HG03159 (cell line): ENCODE measurements at regions not wholly inside any gene's neighbourhood (a gene's known extent, or its start where the extent isn't known, plus 50 kb on each side); places are given as distances from the start of the nearest gene placed in this dataset.
"Not testable (repeated sequence)": the region's sequence is repeated elsewhere in the genome, so short reads cannot be mapped to it uniquely, and the experiment has no call there.

ENCODE experiments used
- ATAC-seq: cut with Tn5 transposase; IDR thresholded peaks from one replicate; pipeline ENCODE4 v1.9.1; 2021; ENCODE audit warnings: mild to moderate bottlenecking, moderate library complexity; ENCODE audit not compliant: unreplicated experiment

DNA sequence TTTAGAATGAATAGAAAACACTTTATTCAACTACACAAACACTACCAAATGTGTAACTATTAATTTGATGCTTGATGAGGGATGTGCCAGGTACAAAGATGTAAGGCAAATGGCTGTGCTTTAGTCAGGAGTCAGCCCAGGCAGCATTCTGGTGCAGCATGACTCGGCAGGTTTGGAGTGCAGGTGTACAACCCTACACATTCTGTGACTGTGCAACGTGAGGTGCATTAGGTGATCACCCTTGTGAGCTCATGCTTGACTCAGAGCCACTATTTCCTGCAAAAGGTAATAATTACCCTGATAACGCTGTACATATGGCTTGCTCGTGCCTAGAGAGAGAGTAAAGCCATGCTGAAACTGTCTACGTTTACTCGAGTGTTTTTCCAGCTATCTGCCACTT lies 288.7 kb upstream of the DSEL start:
- ATAC-seq, result no peak

DNA sequence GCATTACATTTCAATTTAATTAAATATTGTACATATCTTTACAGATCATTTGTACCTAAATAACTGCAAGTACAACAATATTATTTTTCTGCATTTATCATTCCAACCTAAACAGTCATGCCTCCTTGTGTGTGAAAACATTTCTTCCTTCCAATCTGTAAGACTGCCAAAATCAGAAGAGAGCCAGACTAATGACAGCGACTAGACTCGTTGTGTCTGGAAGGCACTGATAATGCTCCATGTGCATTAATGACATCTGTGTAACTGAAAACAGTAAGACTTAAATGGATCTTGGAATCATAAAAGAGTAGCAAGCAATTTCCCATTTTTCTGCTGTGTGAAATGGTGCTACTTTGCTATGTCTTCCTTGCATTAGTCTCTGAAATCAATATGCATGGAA lies 278.0 kb upstream of the DSEL start:
- ATAC-seq, result no peak

DNA sequence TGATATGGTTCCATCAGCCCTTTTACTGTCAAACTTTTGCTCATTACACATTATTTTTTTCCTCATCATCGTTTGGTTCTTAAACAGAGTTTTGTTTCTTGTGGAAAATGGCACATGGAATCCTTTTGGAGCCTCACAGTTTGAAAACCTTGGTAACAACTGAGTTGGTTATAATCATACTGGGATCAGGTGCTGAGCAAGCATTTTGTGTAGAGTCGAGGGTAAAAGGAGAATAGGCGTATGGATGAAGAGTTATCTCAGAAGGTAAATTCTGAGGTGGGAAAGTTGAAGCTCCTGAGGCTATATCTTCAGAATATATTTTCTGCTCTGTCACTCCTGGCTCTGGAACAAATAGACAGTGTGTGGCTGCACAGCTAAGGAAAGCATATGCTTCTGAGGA lies 274.0 kb upstream of the DSEL start:
- no peak for ATAC-seq

- no peak for ATAC-seq
These were observed 272.6 kb upstream of the DSEL start for GRCh38 chr18:67789165-67789545.

DNA sequence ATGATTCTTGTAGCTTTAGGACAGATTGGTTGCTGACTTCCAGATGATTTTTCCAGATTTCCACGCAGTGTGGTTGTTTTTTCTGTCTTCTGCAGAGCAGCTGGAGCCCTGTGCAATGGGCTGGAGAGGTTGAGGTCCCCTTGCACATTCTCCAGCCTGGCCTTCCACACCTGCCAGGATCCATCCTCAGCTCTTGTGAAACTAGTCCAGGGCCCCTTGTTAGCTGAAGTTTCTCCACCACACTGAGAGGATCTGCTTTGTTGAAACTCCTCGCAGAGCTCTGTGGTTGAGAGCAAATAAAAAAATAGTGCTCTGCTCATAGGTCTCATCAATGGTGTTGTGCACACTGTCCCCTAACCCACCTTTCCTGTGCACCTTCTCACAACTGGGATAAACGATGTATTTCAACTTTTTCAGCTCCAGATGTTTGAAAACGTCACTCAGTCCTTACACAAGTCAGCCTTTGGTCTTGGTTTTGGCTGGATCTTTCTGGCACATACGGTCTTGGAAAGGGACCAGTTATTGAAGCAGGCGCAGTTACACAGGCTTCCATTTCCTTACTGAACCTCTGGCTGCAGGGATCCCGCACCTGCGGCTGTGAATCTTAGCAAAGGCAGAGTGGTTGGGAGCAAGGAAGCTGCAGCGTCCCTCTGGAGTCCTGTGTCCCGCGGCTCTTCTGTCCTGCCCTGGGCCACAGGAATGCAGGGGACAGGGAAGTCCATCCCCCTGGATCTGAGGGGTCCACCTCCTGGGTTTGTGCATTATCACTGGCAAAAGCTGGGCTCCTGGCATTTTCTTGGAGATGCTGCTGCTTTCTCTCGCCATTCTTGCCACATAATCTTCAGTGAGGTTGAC lies 272.0 kb upstream of the DSEL start:
- no peak for ATAC-seq

DNA sequence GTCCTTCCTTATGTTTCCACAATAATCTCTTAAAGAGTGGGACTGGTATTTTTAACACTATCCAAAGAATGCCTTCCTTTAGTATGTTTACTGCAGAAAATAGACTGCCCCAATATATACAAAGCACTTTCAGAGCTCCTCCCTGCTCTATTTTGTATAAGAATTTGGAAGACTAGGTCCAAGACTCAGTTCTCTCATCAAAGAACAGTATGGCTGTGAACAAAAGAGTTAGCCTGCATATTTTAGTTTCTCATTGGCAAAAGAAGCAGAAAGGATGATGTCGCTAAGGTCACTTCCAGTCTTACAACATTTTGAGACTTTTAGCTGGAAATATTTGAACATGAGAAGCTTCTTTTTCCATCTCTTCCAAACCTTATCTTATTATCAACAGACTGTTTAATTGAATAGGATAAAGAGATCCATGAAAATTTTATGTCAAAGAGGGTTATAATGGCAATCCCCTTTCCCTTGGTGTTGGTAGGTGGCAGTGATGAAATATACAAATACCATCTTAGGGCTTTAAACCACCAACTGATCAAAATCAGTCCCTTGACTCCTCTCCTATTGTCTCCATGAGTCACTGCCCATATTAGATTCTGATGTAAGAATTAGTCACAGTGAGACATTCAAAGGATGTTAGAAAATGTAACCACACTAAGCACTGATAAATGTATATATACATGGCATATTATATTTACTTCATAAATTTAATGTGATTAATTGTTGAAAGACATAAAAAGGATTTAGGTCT lies 266.9 kb upstream of the DSEL start:
- no peak for ATAC-seq

DNA sequence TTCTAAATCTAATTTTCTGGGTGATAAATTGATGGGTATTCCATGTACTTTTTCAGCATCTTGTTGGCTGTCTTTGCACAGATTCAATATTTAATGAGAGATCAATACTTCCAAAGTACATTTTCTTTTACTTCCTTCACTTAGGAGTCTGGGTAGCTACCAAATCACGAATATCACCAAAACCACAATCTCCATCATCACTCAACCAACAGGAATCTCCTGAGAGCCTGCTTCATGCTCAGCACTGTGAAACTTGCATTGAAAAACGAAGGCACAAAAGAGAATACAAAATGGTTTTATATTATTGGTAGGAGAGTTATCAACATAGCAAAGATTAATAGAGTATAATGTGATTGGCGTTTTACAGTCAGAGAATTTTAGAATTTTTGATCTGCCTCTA lies 261.5 kb upstream of the DSEL start:
- ATAC-seq, result no peak

- ATAC-seq, result no peak
These were observed 260.4 kb upstream of the DSEL start for GRCh38 chr18:67776929-67777328.

DNA sequence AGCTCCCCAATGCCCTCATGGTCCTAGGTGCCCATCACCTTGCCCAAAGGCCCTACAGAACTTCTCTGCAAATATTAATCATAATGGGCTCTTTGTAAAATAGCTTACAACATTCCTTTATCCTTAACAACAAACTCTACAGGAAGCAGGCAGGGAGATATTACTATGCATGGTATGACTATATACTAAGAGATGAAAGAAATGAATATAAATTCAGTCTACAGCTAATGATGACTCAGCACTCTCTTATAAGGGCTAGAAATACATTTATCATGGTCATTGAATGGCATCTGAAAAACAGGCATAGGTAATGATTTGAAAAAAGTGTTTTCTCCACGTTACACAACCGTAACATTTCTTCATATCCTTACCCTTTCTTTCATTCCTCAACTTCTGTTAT lies 254.8 kb upstream of the DSEL start:
- no peak for ATAC-seq

GRCh38 chr18:67770520-67770919 lies 254.0 kb upstream of the DSEL start:
- no peak for ATAC-seq

GRCh38 chr18:67766930-67767329 lies 250.4 kb upstream of the DSEL start:
- no peak for ATAC-seq

DNA sequence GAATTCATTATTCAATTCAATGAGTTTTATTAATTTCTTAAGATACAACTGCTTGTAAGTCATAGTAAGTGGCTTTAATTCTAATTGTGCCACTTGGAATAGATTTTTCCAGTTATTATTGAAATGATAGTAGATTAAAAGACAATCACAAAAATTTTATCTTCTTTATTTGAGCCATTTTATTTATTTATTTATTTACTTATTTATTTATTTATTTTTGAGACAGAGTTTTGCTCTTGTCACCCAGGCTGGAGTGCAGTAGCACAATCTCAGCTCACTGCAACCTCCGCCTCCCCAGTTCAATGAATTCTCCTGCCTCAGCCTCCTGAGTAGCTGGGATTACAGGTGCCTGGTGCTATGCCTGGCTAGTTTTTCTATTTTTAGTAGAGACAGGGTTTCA lies 235.7 kb upstream of the DSEL start:
- not testable (repeated sequence) for ATAC-seq

GRCh38 chr18:67742954-67743353 lies 226.4 kb upstream of the DSEL start:
- no peak for ATAC-seq

DNA sequence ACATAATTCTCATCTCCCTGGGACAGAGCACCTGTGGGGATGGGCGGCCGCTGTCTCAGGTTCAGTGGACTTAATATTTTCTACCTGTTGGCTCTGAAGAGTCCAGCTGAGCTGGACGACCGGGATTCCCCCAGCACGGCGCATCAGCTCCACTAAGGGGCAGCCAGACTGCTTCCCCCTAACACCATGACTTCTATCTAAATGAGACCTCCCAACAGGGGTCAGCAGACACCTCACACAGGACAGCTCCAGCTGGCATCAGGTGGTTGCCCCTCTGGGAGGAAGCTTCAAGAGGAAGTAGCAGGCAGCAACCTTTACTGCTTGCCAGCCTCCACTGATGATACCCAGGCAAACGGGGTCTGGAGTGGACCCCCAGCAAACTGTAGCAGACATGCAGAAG lies 226.0 kb upstream of the DSEL start:
- no peak for ATAC-seq

DNA sequence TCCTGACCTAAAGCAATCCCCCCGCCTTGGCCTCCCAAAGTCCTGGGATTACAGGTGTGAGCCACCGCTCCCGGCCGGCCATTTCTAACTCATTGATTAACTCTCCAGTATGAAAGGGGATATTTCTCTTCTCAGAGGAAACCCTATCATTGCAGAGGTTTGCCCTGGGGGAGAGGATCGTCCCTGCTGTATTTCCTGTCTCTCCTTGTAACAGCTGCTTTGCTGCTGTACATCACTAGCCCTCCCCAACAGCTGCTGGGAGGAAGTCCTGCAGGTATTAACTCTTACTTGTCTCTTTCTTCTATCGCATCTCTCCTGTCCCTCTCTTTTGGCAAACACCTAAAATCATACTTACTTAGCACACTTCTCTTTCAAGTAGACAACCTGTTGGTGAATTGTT lies 219.0 kb upstream of the DSEL start:
- no peak for ATAC-seq

- ATAC-seq, result no peak
These were observed 216.6 kb upstream of the DSEL start for GRCh38 chr18:67733088-67733487.

DNA sequence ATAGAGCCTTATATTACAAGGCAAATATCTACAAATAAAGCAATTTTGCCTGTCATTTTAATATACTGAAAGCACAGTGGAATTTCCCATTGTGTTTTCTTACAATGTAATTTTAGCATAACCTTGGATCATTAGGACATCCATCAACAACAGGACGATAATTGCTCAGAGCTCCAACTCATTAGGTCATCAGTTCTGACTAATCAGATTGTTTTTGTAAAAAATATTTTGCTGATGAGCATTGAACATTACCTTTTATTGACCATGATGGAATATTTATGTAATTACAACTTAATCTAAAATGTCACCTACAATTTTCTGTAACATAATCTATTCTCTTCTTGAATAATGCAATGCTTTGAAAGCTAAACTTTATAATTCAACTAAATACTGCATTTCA lies 215.3 kb upstream of the DSEL start:
- ATAC-seq, result no peak

GRCh38 chr18:67730886-67731285 lies 214.4 kb upstream of the DSEL start:
- no peak for ATAC-seq

GRCh38 chr18:67728364-67728763 lies 211.8 kb upstream of the DSEL start:
- ATAC-seq, result no peak

- ATAC-seq, result no peak
These were observed 210.4 kb upstream of the DSEL start for GRCh38 chr18:67726882-67727281.

- ATAC-seq, result no peak
These were observed 201.3 kb upstream of the DSEL start for GRCh38 chr18:67717800-67718199.

DNA sequence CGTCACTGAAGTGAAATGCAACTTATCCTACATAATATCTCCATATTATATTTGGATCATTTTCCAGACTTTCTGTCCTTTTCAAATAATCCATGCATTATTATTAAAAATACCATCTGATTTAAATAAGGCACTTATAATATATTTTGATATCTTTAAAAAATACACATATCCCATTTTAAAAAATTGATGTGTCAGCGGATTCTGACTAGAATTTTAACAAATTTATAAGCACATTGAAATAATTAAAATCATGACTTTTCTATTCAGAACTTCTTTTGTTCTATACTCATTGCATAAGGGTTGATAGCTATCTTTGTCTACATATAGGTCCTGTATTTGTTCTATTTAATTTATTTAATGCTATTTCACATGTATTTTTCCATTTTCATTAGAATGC lies 199.0 kb upstream of the DSEL start:
- ATAC-seq, result no peak
